RWPE1 (cell line): ENCODE measurements at regions not wholly inside any gene's neighbourhood (a gene's known extent, or its start where the extent isn't known, plus 50 kb on each side); places are given as distances from the start of the nearest gene placed in this dataset.
"Not testable (repeated sequence)": the region's sequence is repeated elsewhere in the genome, so short reads cannot be mapped to it uniquely, and the experiment has no call there.

Experiments used
- CTCF ChIA-PET: fragments of 350-600 bp; sonication (Branson Sonifier 250); formaldehyde crosslinking; extraction: SDS; loops from one replicate; lab custom pipeline; 2021; lab: Yijun Ruan, JAX
- POLR2A ChIA-PET: fragments of 400-600 bp; formaldehyde crosslinking; extraction: SDS; loops from one replicate; lab custom pipeline; 2020; ENCODE audit warnings: antibody characterized with exemption; ENCODE audit not compliant: low non-redundant PET; lab: Yijun Ruan, JAX
- DNase-seq: peaks from one replicate; pipeline ENCODE4 v3.0.0; 2012; ENCODE audit warnings: low spot score
- H3K27ac ChIP-seq: fragments of 450-650 bp; 2 replicates; pipeline ENCODE4 v1.5.1; 2017
- CTCF ChIP-seq: fragments of 450-650 bp; conservative IDR thresholded peaks from 2 replicates; pipeline ENCODE4 v1.5.1; 2017; ENCODE audit warnings: low read depth, mild to moderate bottlenecking

- POLR2A ChIA-PET = no interaction called here
These were observed 103.7 kb downstream of the GOSR1 start for GRCh38 chr17:30580916-30581315.

GRCh38 chr17:30579610-30580315 is 102.6 kb downstream of the GOSR1 start:
- CTCF ChIA-PET = no interaction called here
- H3K27ac ChIP-seq = no peak overlapping the region
- no peak for DNase-seq
- TF ChIP-seq CTCF = no peak
- POLR2A ChIA-PET = no interaction called here

More at GRCh38 chr17:30580916-30581315, 103.7 kb downstream of the GOSR1 start:
- CTCF ChIA-PET = no interaction called here
- H3K27ac ChIP-seq = no peak overlapping the region
- DNase-seq = no peak
- no peak for TF ChIP-seq CTCF

- H3K27ac ChIP-seq, POLR2A ChIA-PET, DNase-seq: not testable (repeated sequence)
- CTCF ChIA-PET = interaction anchor here (0.6 kb wide), 1 partner anchor 10 kb away, joined by 3 read pairs; no protein-coding TSS in a partner anchor
These were observed 101.0 kb downstream of the GOSR1 start for GRCh38 chr17:30578015-30578717.
